Heart right ventricle (tissue), 16 donors: ENCODE measurements at regions not wholly inside any gene's neighbourhood (a gene's known extent, or its start where the extent isn't known, plus 50 kb on each side); places are given as distances from the start of the nearest gene placed in this dataset.
"Not testable (repeated sequence)": the region's sequence is repeated elsewhere in the genome, so short reads cannot be mapped to it uniquely, and the experiment has no call there.

Source experiments
- ATAC-seq, 8 donors: fragments of 200-7000 bp; cut with Tn5 transposase; one replicate each; pipeline ENCODE4 v1.9.1; 2020; ENCODE audit warnings: mild to moderate bottlenecking in 8 of 8, moderate library complexity in 8 of 8, moderate number of reproducible peaks in 1 of 8
- DNase-seq, 2 donors: peaks; one replicate each; pipeline ENCODE4 v3.0.0-alpha.2; 2020
- H3K27ac ChIP-seq, 10 donors: fragments of 200-600 bp; sonication (generic) in 2 of 10; one replicate each; pipeline versions ENCODE4 v1.5.0 to v1.8.0; 2020 to 2022; ENCODE audit warnings: mild to moderate bottlenecking in 3 of 10
- H3K27me3 ChIP-seq, 7 donors: fragments of 200-600 bp; one replicate each; pipeline ENCODE4 v1.8.0; 2021 to 2022; ENCODE audit warnings: mild to moderate bottlenecking in 2 of 7
- H3K36me3 ChIP-seq, 9 donors: fragments of 200-600 bp; sonication (generic) in 1 of 9; one replicate each; pipeline versions ENCODE4 v1.5.0 to v1.8.0; 2020 to 2022; ENCODE audit warnings: mild to moderate bottlenecking in 2 of 9
- H3K4me1 ChIP-seq, 9 donors: fragments of 200-600 bp; sonication (generic) in 1 of 9; one replicate each; pipeline versions ENCODE4 v1.5.0 to v1.8.0; 2020 to 2022; ENCODE audit warnings: mild to moderate bottlenecking in 4 of 9
- H3K4me3 ChIP-seq, 10 donors: fragments of 200-600 bp; sonication (generic) in 2 of 10; one replicate each; pipeline versions ENCODE4 v1.5.0 to v1.8.0; 2020 to 2022; ENCODE audit warnings: mild to moderate bottlenecking in 7 of 10, moderate library complexity in 2 of 10
- H3K9me3 ChIP-seq, 11 donors: fragments of 200-600 bp in 10 of 11; sonication (generic) in 2 of 11; one replicate each; pipeline versions ENCODE4 v1.5.0 to v1.8.0; 2013 to 2022; ENCODE audit warnings: mild to moderate bottlenecking in 2 of 11, control low read depth in 1 of 11, moderate library complexity in 1 of 11
- CTCF ChIP-seq, 9 donors: fragments of 200-600 bp; sonication (generic) in 2 of 9; IDR thresholded peaks; one replicate each; pipeline versions ENCODE4 v1.5.0 to v1.8.0; 2021 to 2022; ENCODE audit warnings: antibody characterized with exemption in 9 of 9, mild to moderate bottlenecking in 5 of 9, moderate library complexity in 1 of 9
- WGBS, 2 donors: extraction: QIAGEN DNeasy Blood & Tissue Kit; methylation state at CpG; one replicate each; pipeline ENCODE4 v1.1.7; 2013; ENCODE audit warnings: inconsistent platforms in 1 of 2; 5-methylcytosine and 5-hydroxymethylcytosine counted together
- intact Hi-C, 10 donors: fragments of 100-400 bp; cut with DNase I; formaldehyde crosslinking; loops; one replicate each; pipeline versions ENCODE4 v1.11.1 to v1.14.2; 2022
- donor health status: Arrhythmogenic right ventricular cardiomyopathy.
- donor health status: ischemic (EF 13 %, LVEDD 7.1; RV severe dilation, severe dysfunction).
- donor health status: healthy with polysubstance abuse.
- donor health status: DM: no; HTN: yes; CAD: no.
- donor health status: DM: no; HTN: no; CAD: no.
- donor health status: ischemic (EF 25% LVEDD 6.9; RV normal size, moderate dysfunction).
- donor health status: ischemic (EF 25% LVEDD 5.7; RV mildly dilated, moderate dysfunction).
- donor health status: healthy.
- donor health status: DM: yes; HTN: yes; CAD: no.
- donor health status: Ischemic cardiomyopathy.
- donor health status: ischemic (EF 35%, LVEDD 5.7; RV mildly dilated, moderate dysfunction).
- donor health status: nonischemic (EF 11% LVEDD 7.7; RV severe dilation, severe dysfunction).
- donor health status: DM: yes; HTN: yes; CAD: no.
- donor health status: PGD.
- donor health status: ischemic (EF 29% LVEDD 5.4; RV normal size, mild dysfunction).
- donor health status: nonischemic (EF 23%, LVEDD 6.1; RV moderate dilation, normal function).

DNA sequence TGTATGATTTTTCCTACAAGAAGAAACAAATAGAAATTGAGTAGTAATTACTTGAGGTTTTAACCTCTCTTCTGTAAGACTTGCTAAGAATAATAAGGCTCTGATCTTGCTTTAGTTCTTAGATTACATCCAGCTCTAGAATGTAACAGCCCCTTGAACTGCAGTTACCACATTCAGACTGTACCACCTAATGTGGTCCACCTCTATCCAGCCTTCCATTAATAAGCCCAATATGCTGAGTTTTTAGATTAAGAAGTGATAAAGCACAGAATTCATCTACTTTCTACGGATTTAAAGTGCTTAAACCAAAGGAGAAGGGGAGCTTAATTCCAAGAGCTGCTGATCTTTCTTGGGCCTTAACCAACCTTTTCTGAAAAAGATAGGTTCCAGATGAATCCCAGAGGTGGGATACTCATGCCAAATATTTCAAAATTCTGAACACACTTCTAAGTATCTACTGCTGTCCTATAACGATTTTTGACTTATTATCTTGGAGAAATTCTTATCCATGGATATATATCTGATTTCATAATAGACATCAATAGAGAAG, 131.5 kb downstream of the ZNF608 start:
- no peaks in the 10 kb centered on the region for H3K9me3 ChIP-seq
- WGBS, 2 donors = 83 to 85% methylated on average over 2 of the region's 2 CpGs
- ATAC-seq = no peak
- no peak for TF ChIP-seq CTCF (IDR thresholded peaks at IDR 0.05)
- H3K36me3 ChIP-seq = no peaks in the 10 kb centered on the region
- no peaks in the 10 kb centered on the region for H3K27me3 ChIP-seq
- no peak overlapping the region for H3K27ac ChIP-seq
- intact Hi-C loops = no loop called here
- DNase-seq = no peak
- H3K4me1 ChIP-seq = no peaks in the 10 kb centered on the region
- no peak overlapping the region for H3K4me3 ChIP-seq

DNA sequence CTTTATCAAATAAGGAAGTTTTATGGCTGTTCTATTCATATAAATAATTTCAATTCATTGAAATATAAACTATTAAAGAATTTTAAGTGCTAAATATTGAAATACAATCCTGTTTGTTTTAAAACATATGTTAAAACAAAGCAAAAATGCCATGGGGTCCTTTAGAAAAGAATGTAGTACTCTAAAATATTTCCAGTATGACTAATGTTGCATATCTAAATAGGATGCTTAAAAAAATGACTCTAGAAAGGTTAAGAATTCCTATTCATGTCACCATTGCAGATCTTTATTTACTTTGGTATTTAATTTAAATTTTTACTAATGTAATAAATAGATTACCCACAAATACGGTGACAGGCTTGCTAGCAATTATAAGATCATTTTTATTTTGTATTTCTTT, 132.3 kb downstream of the ZNF608 start:
- 39 to 100% methylated on average over 1 of the region's 1 CpG for WGBS, 2 donors
- TF ChIP-seq CTCF (IDR thresholded peaks at IDR 0.05) = no peak

DNA sequence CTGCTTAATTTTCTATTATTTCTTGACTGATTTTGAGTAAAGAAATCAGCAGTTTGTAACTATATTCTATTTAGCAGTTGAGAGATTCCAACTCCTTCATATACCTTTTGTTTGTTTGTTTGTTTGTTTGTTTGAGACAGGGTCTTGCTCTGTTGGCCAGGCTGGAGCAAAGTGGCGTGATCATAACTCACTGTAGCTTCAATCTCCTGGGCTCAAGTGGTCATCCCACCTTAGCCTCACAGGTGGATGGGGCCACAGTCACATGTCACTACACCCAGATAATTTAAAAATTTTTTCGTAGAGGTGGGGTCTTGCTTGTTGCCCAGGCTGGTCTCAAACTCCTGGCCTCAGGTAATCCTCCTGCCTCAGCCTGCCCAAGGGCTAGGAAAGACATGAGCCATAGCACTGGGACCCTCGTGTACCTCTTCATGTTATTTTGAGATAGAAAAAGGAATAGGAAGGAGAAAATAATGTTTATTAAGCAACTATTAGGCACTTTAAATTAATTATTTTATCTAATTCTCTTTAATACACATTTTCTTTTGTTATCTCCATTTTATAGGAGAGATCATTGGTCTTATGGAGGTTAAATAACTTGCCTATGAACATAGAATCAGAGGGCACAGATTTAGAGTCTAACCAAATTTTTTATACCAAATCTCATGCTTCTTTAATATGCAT, 133.0 kb downstream of the ZNF608 start:
- intact Hi-C loops = no loop called here
- H3K36me3 ChIP-seq = no peaks in the 10 kb centered on the region
- H3K4me1 ChIP-seq = no peaks in the 10 kb centered on the region
- 96 to 98% methylated on average over 3 of the region's 3 CpGs for WGBS, 2 donors
- ATAC-seq = no peak
- no peak overlapping the region for H3K27ac ChIP-seq
- H3K9me3 ChIP-seq = no peaks in the 10 kb centered on the region
- no peaks in the 10 kb centered on the region for H3K27me3 ChIP-seq
- H3K4me3 ChIP-seq = no peak overlapping the region
- no peak for DNase-seq
- TF ChIP-seq CTCF (IDR thresholded peaks at IDR 0.05) = no peak

More for the DNA sequence above, 132.3 kb downstream of the ZNF608 start:
- intact Hi-C loops = no loop called here
- H3K9me3 ChIP-seq = no peaks in the 10 kb centered on the region
- no peak overlapping the region for H3K4me3 ChIP-seq
- no peaks in the 10 kb centered on the region for H3K36me3 ChIP-seq
- no peaks in the 10 kb centered on the region for H3K4me1 ChIP-seq
- DNase-seq (no peak), ATAC-seq (no peak)
- H3K27me3 ChIP-seq = no peaks in the 10 kb centered on the region
- no peak overlapping the region for H3K27ac ChIP-seq

DNA sequence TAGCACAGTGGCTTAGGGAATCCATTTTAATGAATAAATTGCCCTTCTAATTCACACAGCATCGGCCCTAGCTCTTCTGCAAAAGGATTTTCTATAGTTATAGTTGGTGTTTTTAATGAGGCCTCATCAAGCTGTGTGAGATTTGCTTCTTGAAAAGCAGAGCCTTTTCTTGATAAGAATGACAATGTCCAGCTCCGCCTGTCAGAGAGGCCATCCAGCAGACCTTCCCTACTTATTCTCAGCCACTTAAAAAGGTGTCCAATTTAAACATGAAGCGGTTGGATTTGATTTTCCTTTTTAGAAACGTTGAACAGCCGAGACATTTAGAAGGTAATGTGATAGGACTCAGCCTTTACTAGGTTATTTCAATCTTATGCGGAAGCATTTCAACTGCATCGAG, 134.4 kb downstream of the ZNF608 start:
- TF ChIP-seq CTCF (IDR thresholded peaks at IDR 0.05) = no peak
- H3K4me1 ChIP-seq = no peaks in the 10 kb centered on the region
- intact Hi-C loops = no loop called here
- ATAC-seq (peak in 2 of 8 donors; percentile 33 to 64), DNase-seq (no peak)
- H3K27me3 ChIP-seq = no peaks in the 10 kb centered on the region
- H3K36me3 ChIP-seq = no peaks in the 10 kb centered on the region
- no peaks in the 10 kb centered on the region for H3K9me3 ChIP-seq
- H3K27ac ChIP-seq = no peak overlapping the region
- no peak overlapping the region for H3K4me3 ChIP-seq
- WGBS, 2 donors = 34 to 47% methylated on average over 7 of the region's 7 CpGs

DNA sequence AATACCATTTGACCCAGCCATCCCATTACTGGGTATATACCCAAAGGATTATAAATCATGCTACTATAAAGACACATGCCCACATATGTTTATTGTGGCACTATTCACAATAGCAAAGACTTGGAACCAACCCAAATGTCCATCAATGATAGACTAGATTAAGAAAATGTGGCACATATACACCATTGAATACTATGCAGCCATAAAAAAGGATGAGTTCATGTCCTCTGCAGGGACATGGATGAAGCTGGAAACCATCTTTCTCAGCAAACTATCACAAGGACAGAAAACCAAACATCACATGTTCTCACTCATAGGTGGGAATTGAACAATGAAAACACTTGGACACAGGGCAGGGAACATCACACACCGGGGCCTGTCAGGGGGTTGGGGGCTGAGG, 135.2 kb downstream of the ZNF608 start:
- H3K27ac ChIP-seq, H3K27me3 ChIP-seq, H3K9me3 ChIP-seq, H3K4me3 ChIP-seq, H3K4me1 ChIP-seq, ATAC-seq, DNase-seq, intact Hi-C loops, H3K36me3 ChIP-seq: not testable (repeated sequence)
- WGBS, 2 donors = 96 to 98% methylated on average over 1 of the region's 1 CpG

GRCh38 chr5:124609685-124610084, 136.8 kb downstream of the ZNF608 start:
- not testable (repeated sequence) for H3K27me3 ChIP-seq, H3K36me3 ChIP-seq, H3K27ac ChIP-seq, H3K9me3 ChIP-seq, H3K4me3 ChIP-seq, DNase-seq, ATAC-seq
- intact Hi-C loops = loop anchor here in 1 of 10 donors (5.0 kb wide), 1 partner anchor 133 kb away; no protein-coding TSS in a partner anchor
- WGBS, 2 donors = 76 to 86% methylated on average over 1 of the region's 1 CpG
- peaks cover 0 to 20% (median 17%) of the 10 kb centered on the region in 9 donors for H3K4me1 ChIP-seq
